ENCODE measurements at regions not wholly inside any gene's neighbourhood (a gene's known extent, or its start where the extent isn't known, plus 50 kb on each side); places are given as distances from the start of the nearest gene placed in this dataset.

GRCh38 chr1:173333581-173333980 lies 126.5 kb upstream of the TNFSF4 start:
- TF ChIP-seq CTCF (IDR thresholded peaks at IDR 0.05): no peak
- TF ChIP-seq TCF7L2 (IDR thresholded peaks at IDR 0.05; ENCODE audit: low read depth, low read length): no peak
